Trophoblast cell (in vitro differentiated cells and primary cell): ENCODE measurements at regions not wholly inside any gene's neighbourhood (a gene's known extent, or its start where the extent isn't known, plus 50 kb on each side); places are given as distances from the start of the nearest gene placed in this dataset.

ENCODE experiments used
- DNase-seq, 2 donors: peaks; one replicate each; pipeline ENCODE4 v3.0.0-alpha.2; 2016
- H2AFZ ChIP-seq: 2 replicates; pipeline ENCODE4 v1.6.1; 2013; ENCODE audit warnings: low read length, moderate library complexity, mild to moderate bottlenecking; ENCODE audit not compliant: insufficient read depth, poor library complexity
- H2AK5ac ChIP-seq: 2 replicates; pipeline ENCODE4 v1.6.1; 2013; ENCODE audit warnings: mild to moderate bottlenecking, low read length
- H2BK120ac ChIP-seq: 2 replicates; pipeline ENCODE4 v1.6.1; 2013; ENCODE audit warnings: low read length, mild to moderate bottlenecking, moderate library complexity; ENCODE audit not compliant: insufficient read depth, poor library complexity
- H2BK12ac ChIP-seq: 2 replicates; pipeline ENCODE4 v1.6.1; 2013; ENCODE audit warnings: mild to moderate bottlenecking, low read length, moderate library complexity
- H2BK5ac ChIP-seq: 2 replicates; pipeline ENCODE4 v1.6.1; 2013; ENCODE audit warnings: low read length, low read depth, moderate library complexity, mild to moderate bottlenecking; ENCODE audit not compliant: poor library complexity
- H3K14ac ChIP-seq: 2 replicates; pipeline ENCODE4 v1.6.1; 2013; ENCODE audit warnings: mild to moderate bottlenecking, low read length
- H3K18ac ChIP-seq: 2 replicates; pipeline ENCODE4 v1.6.1; 2013; ENCODE audit warnings: mild to moderate bottlenecking, low read length
- H3K23ac ChIP-seq: 2 replicates; pipeline ENCODE4 v1.6.1; 2013; ENCODE audit warnings: low read length
- H3K27ac ChIP-seq: 2 replicates; pipeline ENCODE4 v1.5.1; 2013; ENCODE audit warnings: low read depth, mild to moderate bottlenecking, inconsistent platforms, low read length, moderate library complexity
- H3K27me3 ChIP-seq: 2 replicates; pipeline ENCODE4 v1.6.1; 2013; ENCODE audit warnings: inconsistent platforms, mild to moderate bottlenecking, low read length, moderate library complexity; ENCODE audit not compliant: insufficient read depth
- H3K36me3 ChIP-seq, 2 experiments: 1 replicate in 1 of 2; 2 replicates in 1 of 2; pipeline ENCODE4 v1.6.1; 2013; ENCODE audit warnings: low read length in 2 of 2, mild to moderate bottlenecking in 2 of 2, moderate library complexity in 1 of 2; ENCODE audit not compliant: insufficient read depth in 2 of 2, control insufficient read depth in 1 of 2
- H3K4ac ChIP-seq: 2 replicates; pipeline ENCODE4 v1.6.1; 2013; ENCODE audit warnings: low read depth, mild to moderate bottlenecking, low read length, moderate library complexity
- H3K4me1 ChIP-seq, 2 experiments: 1 replicate in 1 of 2; 2 replicates in 1 of 2; pipeline ENCODE4 v1.6.1; 2013; ENCODE audit warnings: low read length in 2 of 2, mild to moderate bottlenecking in 2 of 2, moderate library complexity in 1 of 2; ENCODE audit not compliant: insufficient read depth in 2 of 2, control insufficient read depth in 1 of 2
- H3K4me2 ChIP-seq: 2 replicates; pipeline ENCODE4 v1.6.1; 2013; ENCODE audit warnings: inconsistent platforms, mild to moderate bottlenecking, low read length, moderate library complexity
- H3K4me3 ChIP-seq: 2 replicates; pipeline ENCODE4 v1.5.1; 2013; ENCODE audit warnings: mild to moderate bottlenecking, low read depth, low read length, inconsistent platforms
- H3K79me1 ChIP-seq: one replicate; pipeline ENCODE4 v1.6.1; 2013; ENCODE audit warnings: low read length
- H3K79me2 ChIP-seq: 2 replicates; pipeline ENCODE4 v1.6.1; 2013; ENCODE audit warnings: low read length, mild to moderate bottlenecking; ENCODE audit not compliant: control insufficient read depth, insufficient read depth, poor library complexity
- H3K9ac ChIP-seq: 2 replicates; pipeline ENCODE4 v1.6.1; 2013; ENCODE audit warnings: mild to moderate bottlenecking, low read length
- H3K9me3 ChIP-seq: 2 replicates; pipeline ENCODE4 v1.6.1; 2013; ENCODE audit warnings: low read depth, mild to moderate bottlenecking, control low read depth, inconsistent platforms, low read length; ENCODE audit not compliant: insufficient read depth
- H4K12ac ChIP-seq: 2 replicates; pipeline ENCODE4 v1.6.1; 2013; ENCODE audit warnings: low read depth, mild to moderate bottlenecking, low read length, moderate library complexity
- H4K8ac ChIP-seq: 2 replicates; pipeline ENCODE4 v1.6.1; 2013; ENCODE audit warnings: low read depth, mild to moderate bottlenecking, low read length, moderate library complexity
- H4K91ac ChIP-seq: one replicate; pipeline ENCODE4 v1.6.1; 2013; ENCODE audit warnings: low read depth, mild to moderate bottlenecking, low read length, moderate library complexity
- WGBS: extraction: QIAGEN DNeasy Blood & Tissue Kit; methylation state at CpG from one replicate; pipeline ENCODE4 v1.1.7; 2013; ENCODE audit warnings: missing lambda C conversion rate; ENCODE audit not compliant: insufficient read length, insufficient coverage; ENCODE audit errors: extremely low coverage; 5-methylcytosine and 5-hydroxymethylcytosine counted together

DNA sequence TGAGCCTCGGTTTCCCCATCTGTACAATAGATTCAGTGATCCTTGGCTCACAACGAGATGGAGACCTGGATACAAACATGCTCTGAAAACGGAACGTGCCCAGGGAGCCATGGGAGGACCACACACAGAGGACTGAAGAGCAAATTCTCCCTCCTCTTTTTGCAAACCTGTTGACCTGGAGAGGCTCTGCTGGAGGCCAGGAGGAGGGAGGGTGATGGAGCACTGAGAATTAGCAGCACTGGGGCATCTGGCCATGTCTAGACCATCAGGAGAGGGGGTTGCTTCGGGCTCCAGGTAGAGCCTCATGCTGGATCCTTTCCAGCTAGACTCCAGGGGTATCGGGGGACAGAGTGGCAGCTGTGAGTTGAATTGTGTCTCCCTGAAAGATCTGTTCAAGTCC, 97.4 kb upstream of the GPR26 start:
- DNase-seq = no peak

DNA sequence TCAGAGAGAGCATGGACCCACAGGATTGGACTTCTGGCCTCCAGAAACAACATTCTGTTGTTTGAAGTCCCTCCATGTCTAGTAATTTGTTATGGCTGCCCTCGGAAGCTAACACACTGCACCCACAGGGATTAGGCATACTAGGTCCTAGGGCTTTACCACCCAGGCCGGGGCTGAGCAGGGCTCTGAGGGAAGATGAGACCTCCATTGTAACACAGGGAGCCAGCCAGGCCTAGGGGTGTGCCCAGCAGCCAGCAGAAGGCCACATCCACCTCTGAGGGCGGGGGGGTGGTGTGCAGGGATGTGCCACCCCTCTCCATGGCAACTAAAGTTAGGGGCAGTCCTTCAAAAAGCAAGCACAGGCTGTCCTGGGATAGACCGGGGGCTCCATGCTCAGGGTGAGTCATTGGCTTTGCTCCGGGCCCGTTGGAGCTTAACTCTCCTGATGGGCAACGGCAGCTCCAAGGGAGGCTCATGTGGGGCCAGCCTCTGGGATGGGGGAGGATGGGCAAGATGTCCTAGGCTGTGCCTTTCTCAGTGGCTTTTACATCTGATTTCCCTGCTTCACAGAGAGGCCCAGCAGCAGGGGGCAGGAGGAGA, 96.6 kb upstream of the GPR26 start:
- no peak overlapping the region for H4K12ac ChIP-seq
- H3K4me3 ChIP-seq = no peak overlapping the region
- no peak overlapping the region for H2BK120ac ChIP-seq
- no peak overlapping the region for H2AFZ ChIP-seq
- peaks cover 5% of the 10 kb centered on the region for H3K9me3 ChIP-seq
- H3K18ac ChIP-seq = no peak overlapping the region
- no peaks in the 10 kb centered on the region for H3K27me3 ChIP-seq
- H3K4me1 ChIP-seq = no peaks in the 10 kb centered on the region
- no peaks in the 10 kb centered on the region for H3K36me3 ChIP-seq
- no peak overlapping the region for H2AK5ac ChIP-seq
- no peak overlapping the region for H4K91ac ChIP-seq
- H3K79me2 ChIP-seq = no peaks in the 10 kb centered on the region
- H2BK12ac ChIP-seq = no peak overlapping the region
- no peak overlapping the region for H3K23ac ChIP-seq
- H4K8ac ChIP-seq = no peak overlapping the region
- H3K4ac ChIP-seq = no peak overlapping the region
- H2BK5ac ChIP-seq = no peak overlapping the region
- WGBS = no CpG with 5 or more reads among the region's 7 CpGs
- H3K4me2 ChIP-seq = no peak overlapping the region
- no peak overlapping the region for H3K9ac ChIP-seq
- H3K79me1 ChIP-seq = no peaks in the 10 kb centered on the region
- H3K14ac ChIP-seq = no peak overlapping the region
- H3K27ac ChIP-seq = no peak overlapping the region
- no peak for DNase-seq

More for the DNA sequence above, 97.4 kb upstream of the GPR26 start:
- Histone ChIP-seq H3K14ac (no peak overlapping the region), H3K4me3 (no peak overlapping the region), H3K27ac (no peak overlapping the region), H4K12ac (no peak overlapping the region), H3K18ac (no peak overlapping the region), H3K9ac (no peak overlapping the region), H2BK120ac (no peak overlapping the region), H3K79me2 (no peaks in the 10 kb centered on the region), H3K4me1 (no peaks in the 10 kb centered on the region), H2AFZ (no peak overlapping the region), H3K79me1 (no peaks in the 10 kb centered on the region), H2BK5ac (no peak overlapping the region), H2BK12ac (no peak overlapping the region), H3K4me2 (no peak overlapping the region), H4K91ac (no peak overlapping the region), H3K23ac (no peak overlapping the region), H4K8ac (no peak overlapping the region), H3K27me3 (no peaks in the 10 kb centered on the region), H3K4ac (no peak overlapping the region), H2AK5ac (no peak overlapping the region), H3K9me3 (peaks cover 5% of the 10 kb centered on the region), H3K36me3 (no peaks in the 10 kb centered on the region)
- WGBS = no CpG with 5 or more reads among the region's 6 CpGs

DNA sequence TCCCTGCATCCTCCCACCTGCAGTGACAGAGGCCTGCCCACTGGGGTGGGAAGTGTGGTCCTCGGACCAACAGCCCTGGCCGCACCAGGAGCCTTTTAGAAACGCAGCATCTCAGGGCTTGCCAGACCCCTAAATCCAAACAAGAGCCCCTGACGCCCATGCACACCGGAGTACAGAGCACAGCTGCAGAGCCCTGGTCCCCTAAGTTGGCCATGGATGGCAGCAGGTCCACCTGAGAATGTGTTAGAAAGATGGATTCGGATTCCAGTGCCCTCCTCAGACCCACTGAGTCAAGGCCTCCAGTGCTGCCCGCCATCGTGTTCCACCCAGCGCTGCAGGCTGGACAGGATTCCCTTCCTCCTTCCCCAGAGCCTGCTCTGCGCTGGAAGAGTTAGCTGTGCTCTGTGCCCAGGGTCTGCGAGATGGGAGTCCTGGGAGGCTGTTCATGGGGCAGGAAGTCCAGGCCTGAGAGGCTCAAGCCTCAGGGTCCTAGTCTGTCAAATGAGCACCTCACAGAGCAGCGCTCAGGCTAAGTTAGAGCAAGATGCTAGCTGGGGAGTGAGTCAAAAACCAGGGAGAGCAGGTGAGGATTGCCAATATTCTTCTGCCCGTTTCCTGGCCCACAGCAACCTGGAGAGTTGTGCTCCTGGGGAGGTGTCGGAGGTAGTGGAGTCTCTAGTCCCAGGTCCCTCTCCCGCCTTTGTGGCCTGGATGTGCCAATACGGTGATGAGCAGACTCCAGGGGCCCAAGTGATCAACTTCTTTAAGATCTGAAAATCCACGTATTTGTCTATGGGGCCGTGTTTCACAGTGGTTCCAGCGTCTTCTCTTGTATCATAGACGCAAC, 95.9 kb upstream of the GPR26 start:
- Histone ChIP-seq H3K4me2 (no peak overlapping the region), H3K4ac (no peak overlapping the region), H3K9me3 (peaks cover 5% of the 10 kb centered on the region), H2BK120ac (no peak overlapping the region), H2AK5ac (no peak overlapping the region), H3K36me3 (no peaks in the 10 kb centered on the region), H3K4me1 (no peaks in the 10 kb centered on the region), H2BK5ac (no peak overlapping the region), H3K4me3 (no peak overlapping the region), H2AFZ (no peak overlapping the region), H3K27ac (no peak overlapping the region), H4K12ac (no peak overlapping the region), H3K23ac (no peak overlapping the region), H4K8ac (no peak overlapping the region), H3K14ac (no peak overlapping the region), H4K91ac (no peak overlapping the region), H2BK12ac (no peak overlapping the region), H3K18ac (no peak overlapping the region), H3K9ac (no peak overlapping the region), H3K79me2 (no peaks in the 10 kb centered on the region), H3K79me1 (no peaks in the 10 kb centered on the region), H3K27me3 (no peaks in the 10 kb centered on the region)
- no peak for DNase-seq
- no CpG with 5 or more reads among the region's 20 CpGs for WGBS

- H2AK5ac ChIP-seq = no peak overlapping the region
- no peak overlapping the region for H2BK12ac ChIP-seq
- no peaks in the 10 kb centered on the region for H3K4me1 ChIP-seq
- no peak overlapping the region for H4K91ac ChIP-seq
- DNase-seq = no peak
- H3K4me2 ChIP-seq = no peak overlapping the region
- peaks cover 5% of the 10 kb centered on the region for H3K9me3 ChIP-seq
- H3K14ac ChIP-seq = no peak overlapping the region
- H3K79me1 ChIP-seq = no peaks in the 10 kb centered on the region
- H4K12ac ChIP-seq = no peak overlapping the region
- no peak overlapping the region for H3K27ac ChIP-seq
- no peaks in the 10 kb centered on the region for H3K27me3 ChIP-seq
- no peaks in the 10 kb centered on the region for H3K79me2 ChIP-seq
- H4K8ac ChIP-seq = no peak overlapping the region
- H3K4ac ChIP-seq = no peak overlapping the region
- WGBS = no CpG with 5 or more reads among the region's 12 CpGs
- no peak overlapping the region for H3K23ac ChIP-seq
- no peak overlapping the region for H3K4me3 ChIP-seq
- no peaks in the 10 kb centered on the region for H3K36me3 ChIP-seq
- no peak overlapping the region for H3K9ac ChIP-seq
- no peak overlapping the region for H3K18ac ChIP-seq
- no peak overlapping the region for H2BK5ac ChIP-seq
- no peak overlapping the region for H2BK120ac ChIP-seq
- H2AFZ ChIP-seq = no peak overlapping the region
These were observed 95.1 kb upstream of the GPR26 start for GRCh38 chr10:123570898-123571515.
